ENCODE measurements at regions not wholly inside any gene's neighbourhood (a gene's known extent, or its start where the extent isn't known, plus 50 kb on each side); places are given as distances from the start of the nearest gene placed in this dataset.

- TF ChIP-seq ZMIZ1 (IDR thresholded peaks at IDR 0.05; ENCODE audit: low read depth in 2 of 2, low read length in 2 of 2) (no peak), ERF (CRISPR knock-in tag; IDR thresholded peaks at IDR 0.05) (no peak), SMARCE1 (IDR thresholded peaks at IDR 0.05) (0 out of 2 replicates have a peak, but pooled peaks have one; percentile 39), HNRNPL (IDR thresholded peaks at IDR 0.05; ENCODE audit: low read depth, low read length) (no peak), ARID1B (IDR thresholded peaks at IDR 0.05) (peak; percentile 33; the same call in 1 of the 2 replicates), EGR1 (conservative IDR thresholded peaks at IDR 0.05) (peak; percentile 91), ZNF512 (tag; IDR thresholded peaks at IDR 0.05) (0 out of 2 replicates have a peak, but pooled peaks have one; percentile 56), ZNF431 (CRISPR knock-in tag; IDR thresholded peaks at IDR 0.05) (no peak), ZNF175 (CRISPR knock-in tag; IDR thresholded peaks at IDR 0.05; ENCODE audit: low read depth) (no peak), IFI16 (CRISPR knock-in tag; IDR thresholded peaks at IDR 0.05) (no peak), ZNF609 (CRISPR knock-in tag; IDR thresholded peaks at IDR 0.05; ENCODE audit: borderline replicate concordance) (no peak)
These were observed 113.9 kb upstream of the VAMP7 start (continued) for GRCh38 chrX:155767051-155767875.
